ENCODE measurements at regions not wholly inside any gene's neighbourhood (a gene's known extent, or its start where the extent isn't known, plus 50 kb on each side); places are given as distances from the start of the nearest gene placed in this dataset.

DNA sequence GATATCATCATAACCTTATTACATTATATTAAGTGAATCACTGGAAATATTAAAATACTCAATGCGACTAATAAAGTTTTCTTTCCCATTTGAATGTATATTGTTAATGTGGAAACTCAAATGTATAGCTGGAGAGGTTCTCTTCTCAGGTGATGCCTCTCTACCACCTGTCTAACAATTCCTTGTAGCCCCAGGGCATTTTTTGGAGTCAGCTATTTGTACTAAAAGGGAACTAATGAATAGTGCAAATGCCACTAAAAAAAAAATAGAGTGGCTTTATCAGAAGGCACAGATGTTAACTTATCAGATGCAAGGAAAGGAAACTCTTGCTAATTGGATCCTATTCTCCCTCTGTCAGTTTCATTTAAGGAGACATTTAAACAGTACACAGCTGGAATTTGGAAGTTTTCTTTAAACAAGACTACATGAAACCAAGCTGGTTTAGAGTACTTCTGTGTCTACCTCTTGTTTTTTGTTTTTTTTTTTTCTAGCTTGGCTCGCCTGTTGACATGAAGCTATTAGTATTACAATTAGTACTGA is 897.0 kb upstream of the SLC35B3 start:
- H3K4me3 Mint-ChIP-seq: no peak overlapping the region
- H3K4me1 Mint-ChIP-seq: no peaks in the 10 kb centered on the region
- no peaks in the 10 kb centered on the region for H3K36me3 Mint-ChIP-seq (ENCODE audit: low read depth)
- no peak overlapping the region for H3K27ac Mint-ChIP-seq
- TF ChIP-seq, protein P1, sequence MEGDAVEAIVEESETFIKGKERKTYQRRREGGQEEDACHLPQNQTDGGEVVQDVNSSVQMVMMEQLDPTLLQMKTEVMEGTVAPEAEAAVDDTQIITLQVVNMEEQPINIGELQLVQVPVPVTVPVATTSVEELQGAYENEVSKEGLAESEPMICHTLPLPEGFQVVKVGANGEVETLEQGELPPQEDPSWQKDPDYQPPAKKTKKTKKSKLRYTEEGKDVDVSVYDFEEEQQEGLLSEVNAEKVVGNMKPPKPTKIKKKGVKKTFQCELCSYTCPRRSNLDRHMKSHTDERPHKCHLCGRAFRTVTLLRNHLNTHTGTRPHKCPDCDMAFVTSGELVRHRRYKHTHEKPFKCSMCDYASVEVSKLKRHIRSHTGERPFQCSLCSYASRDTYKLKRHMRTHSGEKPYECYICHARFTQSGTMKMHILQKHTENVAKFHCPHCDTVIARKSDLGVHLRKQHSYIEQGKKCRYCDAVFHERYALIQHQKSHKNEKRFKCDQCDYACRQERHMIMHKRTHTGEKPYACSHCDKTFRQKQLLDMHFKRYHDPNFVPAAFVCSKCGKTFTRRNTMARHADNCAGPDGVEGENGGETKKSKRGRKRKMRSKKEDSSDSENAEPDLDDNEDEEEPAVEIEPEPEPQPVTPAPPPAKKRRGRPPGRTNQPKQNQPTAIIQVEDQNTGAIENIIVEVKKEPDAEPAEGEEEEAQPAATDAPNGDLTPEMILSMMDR (IDR thresholded peaks at IDR 0.05; ENCODE audit: unreplicated experiment in 3 of 3): no peak
- no peaks in the 10 kb centered on the region for H3K27me3 Mint-ChIP-seq (ENCODE audit: low read depth)
- peaks cover 8% of the 10 kb centered on the region for H3K9me3 Mint-ChIP-seq

DNA sequence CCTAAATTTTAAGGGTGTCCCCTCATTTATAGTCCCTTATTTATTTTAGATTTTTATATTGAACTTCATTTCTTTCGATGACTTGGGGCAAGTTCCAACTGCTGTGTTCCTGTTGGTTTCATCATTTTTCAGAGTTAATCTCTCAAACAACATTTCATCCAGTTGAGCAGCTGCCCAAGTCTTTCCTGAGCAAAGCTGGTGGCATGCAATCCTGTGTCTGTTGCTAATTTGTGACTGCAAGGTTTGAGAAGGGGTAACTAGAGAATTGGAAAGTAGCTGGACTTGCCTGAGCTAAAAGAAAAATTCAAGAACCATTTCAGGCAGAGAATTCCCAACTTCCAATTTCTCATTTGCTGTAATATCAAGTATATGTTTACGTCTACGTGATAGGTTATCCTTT is 881.5 kb upstream of the SLC35B3 start:
- Mint-ChIP-seq H3K9me3 (no peaks in the 10 kb centered on the region), H3K4me3 (no peak overlapping the region), H3K27ac (no peak overlapping the region), H3K4me1 (no peaks in the 10 kb centered on the region), H3K36me3 (ENCODE audit: low read depth) (no peaks in the 10 kb centered on the region), H3K27me3 (ENCODE audit: low read depth) (no peaks in the 10 kb centered on the region)
- TF ChIP-seq, protein P1 (IDR thresholded peaks at IDR 0.05; ENCODE audit: unreplicated experiment in 3 of 3): no peak

- TF ChIP-seq, protein P1 (IDR thresholded peaks at IDR 0.05; ENCODE audit: unreplicated experiment in 3 of 3): no peak
- Mint-ChIP-seq H3K9me3 (no peaks in the 10 kb centered on the region), H3K4me1 (no peaks in the 10 kb centered on the region), H3K36me3 (ENCODE audit: low read depth) (no peaks in the 10 kb centered on the region), H3K27me3 (ENCODE audit: low read depth) (no peaks in the 10 kb centered on the region), H3K27ac (no peak overlapping the region), H3K4me3 (no peak overlapping the region)
Observed at GRCh38 chr6:9315966-9316650, 880.8 kb upstream of the SLC35B3 start.

DNA sequence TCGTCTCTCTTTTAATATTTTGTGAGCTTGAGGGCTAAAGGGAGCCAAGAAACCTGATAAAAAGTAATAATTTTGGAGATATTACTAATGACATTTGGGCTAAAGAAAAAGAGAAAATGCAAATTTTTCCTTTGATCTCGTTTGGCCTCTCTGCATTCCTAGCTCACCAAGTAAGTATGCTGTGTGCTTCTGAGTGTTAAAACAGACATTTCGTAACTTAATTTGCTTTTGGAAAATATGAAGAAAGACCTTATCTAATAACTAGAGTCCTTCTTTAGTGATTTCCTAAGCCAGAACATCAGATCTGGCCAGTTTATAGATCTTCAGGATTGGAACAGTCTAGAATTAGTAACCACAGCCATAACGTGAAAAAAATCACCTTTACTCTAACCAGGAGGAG is 872.9 kb upstream of the SLC35B3 start:
- Mint-ChIP-seq H3K9me3 (no peaks in the 10 kb centered on the region), H3K4me3 (no peak overlapping the region), H3K36me3 (ENCODE audit: low read depth) (no peaks in the 10 kb centered on the region), H3K4me1 (no peaks in the 10 kb centered on the region), H3K27me3 (ENCODE audit: low read depth) (no peaks in the 10 kb centered on the region), H3K27ac (no peak overlapping the region)
- TF ChIP-seq, protein P1 (IDR thresholded peaks at IDR 0.05; ENCODE audit: unreplicated experiment in 3 of 3): no peak

DNA sequence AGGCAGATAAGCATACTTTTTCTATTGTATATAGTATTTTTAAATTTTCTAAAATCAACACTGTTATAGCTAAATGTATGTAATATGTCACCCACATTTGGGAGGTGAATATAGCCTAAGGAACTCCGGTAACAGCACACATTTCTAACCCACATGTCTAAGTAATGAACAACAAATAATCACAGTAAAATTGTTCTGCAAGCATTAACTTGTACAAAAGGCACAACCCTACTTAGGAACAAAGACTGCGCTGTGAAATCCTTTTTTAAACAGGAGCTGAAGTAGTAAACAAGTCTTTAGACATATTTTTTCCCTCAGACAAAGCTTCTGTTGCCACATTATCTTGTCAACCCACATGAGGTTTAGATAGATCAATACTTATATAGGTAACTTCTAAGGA is 872.4 kb upstream of the SLC35B3 start:
- H3K27ac Mint-ChIP-seq: no peak overlapping the region
- H3K4me3 Mint-ChIP-seq: no peak overlapping the region
- no peaks in the 10 kb centered on the region for H3K4me1 Mint-ChIP-seq
- H3K9me3 Mint-ChIP-seq: no peaks in the 10 kb centered on the region
- no peaks in the 10 kb centered on the region for H3K27me3 Mint-ChIP-seq (ENCODE audit: low read depth)
- TF ChIP-seq, protein P1 (IDR thresholded peaks at IDR 0.05; ENCODE audit: unreplicated experiment in 3 of 3): no peak
- H3K36me3 Mint-ChIP-seq (ENCODE audit: low read depth): no peaks in the 10 kb centered on the region

GRCh38 chr6:9307187-9307586 is 871.8 kb upstream of the SLC35B3 start:
- Mint-ChIP-seq H3K27ac (no peak overlapping the region), H3K4me3 (no peak overlapping the region)

More at GRCh38 chr6:9307187-9307586, 871.8 kb upstream of the SLC35B3 start:
- Mint-ChIP-seq H3K9me3 (no peaks in the 10 kb centered on the region), H3K36me3 (ENCODE audit: low read depth) (no peaks in the 10 kb centered on the region), H3K4me1 (no peaks in the 10 kb centered on the region), H3K27me3 (ENCODE audit: low read depth) (no peaks in the 10 kb centered on the region)
- TF ChIP-seq, protein P1 (IDR thresholded peaks at IDR 0.05; ENCODE audit: unreplicated experiment in 3 of 3): no peak

All from nephron (organoid).